ENCODE measurements at regions not wholly inside any gene's neighbourhood (a gene's known extent, or its start where the extent isn't known, plus 50 kb on each side); places are given as distances from the start of the nearest gene placed in this dataset.

- H3K36me3 ChIP-seq, result no peaks in the 10 kb centered on the region
- TF ChIP-seq CTCF (IDR thresholded peaks at IDR 0.05) (no peak), POLR2A (IDR thresholded peaks at IDR 0.05) (no peak), POLR2AphosphoS5 (IDR thresholded peaks at IDR 0.05) (no peak), EP300 (IDR thresholded peaks at IDR 0.05) (no peak)
- peaks cover 0 to 8% (median 2%) of the 10 kb centered on the region in 4 donors for H3K4me1 ChIP-seq
- no peaks in the 10 kb centered on the region for H3K9me3 ChIP-seq
- intact Hi-C loops (cut with DNase I; ENCODE audit: low total_unique reads), result no loop called here
- H3K27me3 ChIP-seq, result no peaks in the 10 kb centered on the region
- no peak overlapping the region for H3K4me3 ChIP-seq
- WGBS, 5 donors, result 72 to 84% (median 77%) methylated on average over 4 of the region's 4 CpGs
- no peak overlapping the region for H3K27ac ChIP-seq
- DNase-seq, result no peak
Measured at GRCh38 chr2:49226360-49226759, 72.0 kb upstream of the FSHR start.

- no peaks in the 10 kb centered on the region for H3K36me3 ChIP-seq
- H3K9me3 ChIP-seq, result no peaks in the 10 kb centered on the region
- intact Hi-C loops (cut with DNase I; ENCODE audit: low total_unique reads), result no loop called here
- H3K27me3 ChIP-seq, result no peaks in the 10 kb centered on the region
- peaks cover 0 to 8% (median 2%) of the 10 kb centered on the region in 4 donors for H3K4me1 ChIP-seq
- TF ChIP-seq POLR2A (IDR thresholded peaks at IDR 0.05), result no peak
- no peak for TF ChIP-seq EP300 (IDR thresholded peaks at IDR 0.05)
- TF ChIP-seq CTCF (IDR thresholded peaks at IDR 0.05), result no peak
- no peak for TF ChIP-seq POLR2AphosphoS5 (IDR thresholded peaks at IDR 0.05)
- peak in 1 of 2 donors; percentile 6 for DNase-seq
- no peak overlapping the region for H3K27ac ChIP-seq
- H3K4me3 ChIP-seq, result no peak overlapping the region
Measured at GRCh38 chr2:49225126-49225525, 70.8 kb upstream of the FSHR start.

- DNase-seq, result peak; percentile 6 to 57
- peaks cover 0 to 8% (median 2%) of the 10 kb centered on the region in 4 donors for H3K4me1 ChIP-seq
- TF ChIP-seq POLR2AphosphoS5 (IDR thresholded peaks at IDR 0.05) (no peak), POLR2A (IDR thresholded peaks at IDR 0.05) (no peak)
- no peaks in the 10 kb centered on the region for H3K36me3 ChIP-seq
- H3K9me3 ChIP-seq, result no peaks in the 10 kb centered on the region
- no peak overlapping the region for H3K27ac ChIP-seq
- H3K27me3 ChIP-seq, result no peaks in the 10 kb centered on the region
- WGBS, 5 donors, result 12 to 27% (median 18%) methylated on average over 4 of the region's 4 CpGs
- intact Hi-C loops (cut with DNase I; ENCODE audit: low total_unique reads), result no loop called here
- H3K4me3 ChIP-seq, result no peak overlapping the region
Measured at GRCh38 chr2:49224426-49225010, 70.2 kb upstream of the FSHR start.

DNA sequence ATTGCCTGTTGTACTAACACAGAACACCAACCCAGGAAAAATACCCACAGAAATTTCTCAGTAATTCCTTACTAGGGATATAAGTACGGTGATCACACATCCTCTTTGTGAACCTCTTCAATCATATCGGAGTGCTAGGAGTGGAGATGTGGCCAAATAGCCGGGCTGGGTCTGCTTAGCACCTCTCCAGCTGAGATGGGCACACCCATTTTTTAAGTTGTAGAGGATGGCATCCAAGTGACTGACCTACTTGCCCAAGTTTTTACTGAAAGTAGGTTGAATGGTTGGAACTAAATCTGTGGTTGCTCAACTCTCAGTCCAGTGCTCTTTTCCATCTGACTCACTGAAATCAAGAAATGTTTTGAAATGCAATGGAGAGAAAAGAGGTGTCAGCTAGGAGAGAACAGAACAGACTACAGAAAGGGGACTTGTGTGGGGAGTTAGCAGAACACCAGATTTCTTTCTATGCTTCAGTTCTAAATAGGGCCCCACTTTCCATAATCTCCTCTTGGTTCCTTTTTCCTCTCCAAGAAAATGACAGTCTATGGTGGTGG, 68.7 kb upstream of the FSHR start:
- no peak overlapping the region for H3K4me3 ChIP-seq
- no peak for TF ChIP-seq POLR2AphosphoS5 (IDR thresholded peaks at IDR 0.05)
- no peak for TF ChIP-seq EP300 (IDR thresholded peaks at IDR 0.05)
- no peak for TF ChIP-seq CTCF (IDR thresholded peaks at IDR 0.05)
- TF ChIP-seq POLR2A (IDR thresholded peaks at IDR 0.05), result no peak
- no peaks in the 10 kb centered on the region for H3K36me3 ChIP-seq
- no peak for DNase-seq
- H3K27me3 ChIP-seq, result no peaks in the 10 kb centered on the region
- intact Hi-C loops (cut with DNase I; ENCODE audit: low total_unique reads), result no loop called here
- no peaks in the 10 kb centered on the region for H3K9me3 ChIP-seq
- peaks cover 0 to 8% (median 2%) of the 10 kb centered on the region in 4 donors for H3K4me1 ChIP-seq
- no peak overlapping the region for H3K27ac ChIP-seq
- WGBS, 5 donors, result 48 to 84% (median 63%) methylated on average over 3 of the region's 3 CpGs

GRCh38 chr2:49219741-49220140, 65.4 kb upstream of the FSHR start:
- 76 to 92% (median 88%) methylated on average over 1 of the region's 1 CpG for WGBS, 5 donors
- H3K27ac ChIP-seq, result no peak overlapping the region
- peaks cover 0 to 3% (median 0%) of the 10 kb centered on the region in 4 donors for H3K4me1 ChIP-seq
- intact Hi-C loops (cut with DNase I; ENCODE audit: low total_unique reads), result no loop called here
- DNase-seq, result no peak
- no peaks in the 10 kb centered on the region for H3K36me3 ChIP-seq
- TF ChIP-seq POLR2A (IDR thresholded peaks at IDR 0.05) (no peak), POLR2AphosphoS5 (IDR thresholded peaks at IDR 0.05) (no peak), CTCF (IDR thresholded peaks at IDR 0.05) (no peak)
- H3K27me3 ChIP-seq, result no peaks in the 10 kb centered on the region
- no peaks in the 10 kb centered on the region for H3K9me3 ChIP-seq
- no peak overlapping the region for H3K4me3 ChIP-seq

Measured in stomach (tissue), 8 donors.